DOHH2 (cell line): ENCODE measurements at regions not wholly inside any gene's neighbourhood (a gene's known extent, or its start where the extent isn't known, plus 50 kb on each side); places are given as distances from the start of the nearest gene placed in this dataset.

ENCODE experiments used
- H3F3A ChIP-seq: fragments of 200-600 bp; sonication (generic), shearing (Covaris generic); 2 replicates; pipeline ENCODE4 v1.6.0; 2016; ENCODE audit warnings: antibody characterized with exemption, mild to moderate bottlenecking; ENCODE audit not compliant: control insufficient read depth, insufficient read depth
- H3K27ac ChIP-seq: fragments of 200-600 bp; sonication (generic); 2 replicates; pipeline ENCODE4 v1.5.1; 2014; ENCODE audit warnings: low read depth, mild to moderate bottlenecking, low read length, moderate library complexity
- H3K27me3 ChIP-seq: fragments of 200-600 bp; sonication (generic); 2 replicates; pipeline ENCODE4 v1.6.1; 2014; ENCODE audit warnings: mild to moderate bottlenecking, low read length, mixed read lengths; ENCODE audit not compliant: control insufficient read depth
- H3K36me3 ChIP-seq: fragments of 200-600 bp; sonication (generic); 2 replicates; pipeline ENCODE4 v1.6.1; 2014; ENCODE audit warnings: mild to moderate bottlenecking, low read length, moderate library complexity, mixed read lengths; ENCODE audit not compliant: control insufficient read depth
- H3K4me1 ChIP-seq: fragments of 200-600 bp; sonication (generic); 2 replicates; pipeline ENCODE4 v1.6.1; 2014; ENCODE audit warnings: mild to moderate bottlenecking, low read length, mixed read lengths; ENCODE audit not compliant: control insufficient read depth
- H3K4me2 ChIP-seq: fragments of 200-600 bp; sonication (generic); 2 replicates; pipeline ENCODE4 v1.6.0; 2014; ENCODE audit warnings: mild to moderate bottlenecking, low read length, moderate library complexity
- H3K4me3 ChIP-seq: fragments of 200-600 bp; sonication (generic); 2 replicates; pipeline ENCODE4 v1.5.1; 2014; ENCODE audit warnings: mild to moderate bottlenecking, low read length, mixed read lengths
- H3K79me2 ChIP-seq: fragments of 200-600 bp; sonication (generic); 2 replicates; pipeline ENCODE4 v1.6.1; 2014; ENCODE audit warnings: mild to moderate bottlenecking, low read length, mixed read lengths; ENCODE audit not compliant: control insufficient read depth
- H3K9me2 ChIP-seq: fragments of 200-600 bp; sonication (generic); replicated peaks from 2 replicates; pipeline ENCODE4 v1.6.1; 2014; ENCODE audit warnings: mild to moderate bottlenecking, low read length, mixed read lengths; ENCODE audit not compliant: control insufficient read depth
- H3K9me3 ChIP-seq: fragments of 200-600 bp; sonication (generic); 2 replicates; pipeline ENCODE4 v1.6.1; 2014; ENCODE audit warnings: antibody characterized with exemption, low read length, mixed read lengths; ENCODE audit not compliant: control insufficient read depth, insufficient read depth
- H4K20me1 ChIP-seq: fragments of 200-600 bp; sonication (generic); 2 replicates; pipeline ENCODE4 v1.6.0; 2014; ENCODE audit warnings: low read depth, mild to moderate bottlenecking, antibody characterized with exemption, low read length, moderate library complexity; ENCODE audit not compliant: control insufficient read depth, insufficient read depth
- CTCF ChIP-seq: fragments of 200-600 bp; sonication (generic); IDR thresholded peaks from one replicate; pipeline ENCODE4 v1.5.1; 2014; ENCODE audit warnings: antibody characterized with exemption, mild to moderate bottlenecking, low read depth, low read length; ENCODE audit not compliant: poor library complexity, severe bottlenecking
- EZH2phosphoT487 ChIP-seq: fragments of 200-600 bp; sonication (generic); IDR thresholded peaks from 2 replicates; pipeline ENCODE4 v1.6.1; 2017; ENCODE audit warnings: borderline replicate concordance, mild to moderate bottlenecking, antibody characterized with exemption, low read length, moderate library complexity, mixed read lengths

GRCh38 chr13:73681015-73681414, 453.2 kb downstream of the KLF12 start:
- Histone ChIP-seq H3K9me3 (no peaks in the 10 kb centered on the region), H3F3A (no peaks in the 10 kb centered on the region), H3K27ac (no peak overlapping the region), H3K9me2 (no peaks in the 10 kb centered on the region), H3K36me3 (no peaks in the 10 kb centered on the region), H3K79me2 (no peaks in the 10 kb centered on the region), H3K4me3 (no peak overlapping the region), H3K4me2 (no peak overlapping the region), H3K27me3 (no peaks in the 10 kb centered on the region), H4K20me1 (no peaks in the 10 kb centered on the region), H3K4me1 (peaks cover 6% of the 10 kb centered on the region; the same call in 1 of the 2 replicates)
- no peak for TF ChIP-seq EZH2phosphoT487
- no peak for TF ChIP-seq CTCF

DNA sequence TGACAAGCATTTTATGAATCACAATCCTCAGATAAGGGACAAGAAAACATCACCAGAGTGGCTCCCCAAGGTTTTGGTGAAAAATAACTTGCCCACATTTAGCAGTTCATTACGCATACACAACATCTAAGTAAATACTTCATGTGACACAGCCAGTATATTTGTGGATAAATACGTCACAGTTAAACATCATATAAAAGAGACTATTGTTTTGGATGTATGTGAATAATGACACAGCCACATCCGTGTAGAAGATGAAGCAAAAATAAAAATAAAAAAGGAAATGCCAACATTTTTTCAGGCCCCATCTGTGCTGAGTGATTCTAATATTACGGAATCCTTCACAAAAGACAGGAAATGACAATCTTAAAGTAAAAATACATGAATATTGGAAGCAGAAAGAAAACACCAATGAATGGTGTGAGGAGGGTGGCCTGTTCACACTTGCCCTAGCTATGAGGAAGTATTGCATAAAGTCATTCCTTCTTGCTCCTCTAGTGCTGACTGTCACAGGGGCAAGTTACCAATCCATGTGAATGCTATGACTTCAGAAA, 457.1 kb downstream of the KLF12 start:
- Histone ChIP-seq H3F3A (no peaks in the 10 kb centered on the region), H3K79me2 (no peaks in the 10 kb centered on the region), H3K4me2 (no peak overlapping the region), H3K27ac (no peak overlapping the region), H3K9me3 (no peaks in the 10 kb centered on the region), H3K36me3 (no peaks in the 10 kb centered on the region), H4K20me1 (no peaks in the 10 kb centered on the region), H3K27me3 (no peaks in the 10 kb centered on the region), H3K4me1 (no peaks in the 10 kb centered on the region), H3K4me3 (no peak overlapping the region), H3K9me2 (no peaks in the 10 kb centered on the region)
- TF ChIP-seq EZH2phosphoT487: no peak
- TF ChIP-seq CTCF: no peak

GRCh38 chr13:73676550-73677047, 457.6 kb downstream of the KLF12 start:
- Histone ChIP-seq H4K20me1 (no peaks in the 10 kb centered on the region), H3K4me3 (no peak overlapping the region), H3K79me2 (no peaks in the 10 kb centered on the region), H3K27ac (no peak overlapping the region), H3K27me3 (no peaks in the 10 kb centered on the region), H3K9me3 (no peaks in the 10 kb centered on the region), H3K36me3 (no peaks in the 10 kb centered on the region), H3K9me2 (no peaks in the 10 kb centered on the region), H3K4me2 (no peak overlapping the region), H3F3A (no peaks in the 10 kb centered on the region), H3K4me1 (no peaks in the 10 kb centered on the region)
- TF ChIP-seq EZH2phosphoT487 (no peak), CTCF (no peak)

GRCh38 chr13:73675821-73676220, 458.4 kb downstream of the KLF12 start:
- Histone ChIP-seq H3K9me3 (no peaks in the 10 kb centered on the region), H3K9me2 (no peaks in the 10 kb centered on the region), H3K27ac (no peak overlapping the region), H3K79me2 (no peaks in the 10 kb centered on the region), H3K4me1 (no peaks in the 10 kb centered on the region), H4K20me1 (no peaks in the 10 kb centered on the region), H3K36me3 (no peaks in the 10 kb centered on the region), H3K4me2 (no peak overlapping the region), H3K27me3 (no peaks in the 10 kb centered on the region), H3K4me3 (no peak overlapping the region), H3F3A (no peaks in the 10 kb centered on the region)
- TF ChIP-seq EZH2phosphoT487: no peak
- TF ChIP-seq CTCF: no peak
